Panc1 (cell line): ENCODE measurements at regions not wholly inside any gene's neighbourhood (a gene's known extent, or its start where the extent isn't known, plus 50 kb on each side); places are given as distances from the start of the nearest gene placed in this dataset.

Source experiments
- ATAC-seq: fragments of 200-7000 bp; cut with Tn5 transposase; 2 replicates; pipeline ENCODE4 v1.9.1; 2020; ENCODE audit warnings: mild to moderate bottlenecking, moderate library complexity
- BruUV-seq: library from RNA; stranded (reverse); fragments of 400-500 nt; replicated peaks from 2 replicates; lab custom pipeline; 2021; lab: Mats Ljungman, UMichigan
- CTCF ChIA-PET: fragments of 300-600 bp; sonication (Branson Sonifier 250); formaldehyde crosslinking; loops from one replicate; lab custom pipeline; 2022; ENCODE audit warnings: antibody characterized with exemption; lab: Charles Lee
- POLR2A ChIA-PET: fragments of 300-600 bp; sonication (Branson Sonifier 250); formaldehyde crosslinking; loops from one replicate; lab custom pipeline; 2022; ENCODE audit warnings: antibody characterized with exemption; lab: Charles Lee
- DNase-seq: peaks from one replicate; pipeline ENCODE4 v3.0.0-alpha.2; 2010; ENCODE audit warnings: low read depth, low spot score
- H3K27ac ChIP-seq: 2 replicates; pipeline ENCODE4 v1.5.1; 2011; ENCODE audit warnings: mild to moderate bottlenecking, low read length, inconsistent platforms
- H3K27me3 ChIP-seq: fragments of 200-500 bp; sonication (Bioruptor generic); 2 replicates; pipeline ENCODE4 v1.6.0; 2014; ENCODE audit warnings: low read length, inconsistent platforms; ENCODE audit not compliant: control insufficient read depth, insufficient read depth
- H3K36me3 ChIP-seq: fragments of 200-500 bp; sonication (Bioruptor generic); 2 replicates; pipeline ENCODE4 v1.5.1; 2014; ENCODE audit warnings: inconsistent platforms, mild to moderate bottlenecking, low read length, moderate library complexity; ENCODE audit not compliant: control insufficient read depth, insufficient read depth
- H3K4me1 ChIP-seq: 2 replicates; pipeline ENCODE4 v1.5.1; 2011; ENCODE audit warnings: inconsistent platforms, mild to moderate bottlenecking, low read length, moderate library complexity; ENCODE audit not compliant: control insufficient read depth, insufficient read depth
- H3K4me3 ChIP-seq, 2 experiments: 2 replicates each; pipeline ENCODE4 v1.5.1; 2011 to 2012; ENCODE audit warnings: low read depth in 2 of 2, low read length in 2 of 2, mild to moderate bottlenecking in 2 of 2, inconsistent platforms in 1 of 2, moderate library complexity in 1 of 2
- H3K9me3 ChIP-seq: fragments of 200-500 bp; sonication (Bioruptor generic); 2 replicates; pipeline ENCODE4 v1.5.1; 2014; ENCODE audit warnings: low read depth, mild to moderate bottlenecking, inconsistent platforms, low read length, moderate library complexity; ENCODE audit not compliant: control insufficient read depth, insufficient read depth
- CTCF ChIP-seq: fragments of 450-650 bp; IDR thresholded peaks from 2 replicates; pipeline ENCODE4 v1.5.1; 2017; ENCODE audit warnings: mild to moderate bottlenecking
- POLR2AphosphoS5 ChIP-seq: IDR thresholded peaks from 2 replicates; pipeline ENCODE4 v1.6.1; 2012; ENCODE audit warnings: mild to moderate bottlenecking, low read depth, low read length, moderate library complexity
- REST ChIP-seq, 2 experiments: IDR thresholded peaks; 2 replicates each; pipeline ENCODE4 v1.6.1; 2011 to 2012; ENCODE audit warnings: low read depth in 2 of 2, control low read depth in 1 of 2, low read length in 1 of 2, mild to moderate bottlenecking in 1 of 2, moderate library complexity in 1 of 2; ENCODE audit not compliant: insufficient read depth in 1 of 2
- SIN3A ChIP-seq: IDR thresholded peaks from 2 replicates; pipeline ENCODE4 v1.6.1; 2012; ENCODE audit warnings: low read depth, mild to moderate bottlenecking, low read length, moderate library complexity, borderline replicate concordance; ENCODE audit not compliant: insufficient read depth
- TCF7L2 ChIP-seq: IDR thresholded peaks from 2 replicates; pipeline ENCODE4 v1.6.1; 2011; ENCODE audit warnings: mild to moderate bottlenecking, low read depth, low read length, inconsistent platforms
- in situ Hi-C: cut with HindIII; loops from 2 replicates; pipeline ENCODE4 v1.10.0; 2016; ENCODE audit warnings: low sequenced_read_pairs, low pct_unique_long_range_greater_than_20kb
- intact Hi-C: fragments of 100-400 bp; cut with micrococcal nuclease; formaldehyde crosslinking; loops from one replicate; pipeline ENCODE4 v1.10.0; 2022; ENCODE audit not compliant: unreplicated experiment

GRCh38 chr2:36172824-36173223 is 182.8 kb upstream of the CRIM1 start:
- TF ChIP-seq REST (IDR thresholded peaks at IDR 0.05; ENCODE audit: insufficient read depth in 1 of 2, low read depth in 2 of 2, low read length in 1 of 2) (no peak), TCF7L2 (no peak), SIN3A (no peak), CTCF (no peak), POLR2AphosphoS5 (no peak)
- CTCF ChIA-PET: no interaction called here
- ATAC-seq (no peak), DNase-seq (no peak)
- H3K36me3 ChIP-seq: no peaks in the 10 kb centered on the region
- H3K27me3 ChIP-seq: no peaks in the 10 kb centered on the region
- in situ Hi-C loops: no loop called here
- no peak overlapping the region for H3K4me3 ChIP-seq
- BruUV-seq: no TSS peak
- POLR2A ChIA-PET: no interaction called here
- H3K9me3 ChIP-seq: no peaks in the 10 kb centered on the region
- H3K4me1 ChIP-seq: no peaks in the 10 kb centered on the region
- intact Hi-C loops: no loop called here
- H3K27ac ChIP-seq: no peak overlapping the region

GRCh38 chr2:36170805-36171204 is 184.8 kb upstream of the CRIM1 start:
- POLR2A ChIA-PET: no interaction called here
- DNase-seq: no peak
- Histone ChIP-seq H3K27ac (no peak overlapping the region), H3K27me3 (no peaks in the 10 kb centered on the region), H3K36me3 (no peaks in the 10 kb centered on the region), H3K9me3 (no peaks in the 10 kb centered on the region), H3K4me1 (no peaks in the 10 kb centered on the region), H3K4me3 (no peak overlapping the region)
- no peak for ATAC-seq
- CTCF ChIA-PET: no interaction called here
- intact Hi-C loops (no loop called here), in situ Hi-C loops (no loop called here)
- BruUV-seq: no TSS peak
- no peak for TF ChIP-seq SIN3A
- TF ChIP-seq REST (IDR thresholded peaks at IDR 0.05; ENCODE audit: insufficient read depth in 1 of 2, low read depth in 2 of 2, low read length in 1 of 2): no peak
- no peak for TF ChIP-seq TCF7L2
- no peak for TF ChIP-seq POLR2AphosphoS5
- no peak for TF ChIP-seq CTCF
